ENCODE measurements at regions not wholly inside any gene's neighbourhood (a gene's known extent, or its start where the extent isn't known, plus 50 kb on each side); places are given as distances from the start of the nearest gene placed in this dataset.

- no peak overlapping the region for H3K4me3 ChIP-seq (ENCODE audit: low read depth, low read length)
Observed at GRCh38 chr21:20341431-20341830, 656.8 kb upstream of the NCAM2 start.

GRCh38 chr21:20343186-20343585, 655.0 kb upstream of the NCAM2 start:
- no peak for DNase-seq (ENCODE audit: low read depth)
- TF ChIP-seq CTCF (conservative IDR thresholded peaks at IDR 0.05; ENCODE audit: low read depth, low read length), result no peak

More at GRCh38 chr21:20341431-20341830, 656.8 kb upstream of the NCAM2 start:
- no peak for TF ChIP-seq CTCF (conservative IDR thresholded peaks at IDR 0.05; ENCODE audit: low read depth, low read length)
- DNase-seq (ENCODE audit: low read depth), result no peak

GRCh38 chr21:20351138-20351537, 647.1 kb upstream of the NCAM2 start:
- TF ChIP-seq CTCF (conservative IDR thresholded peaks at IDR 0.05; ENCODE audit: low read depth, low read length), result no peak
- H3K4me3 ChIP-seq (ENCODE audit: low read depth, low read length), result no peak overlapping the region

More at GRCh38 chr21:20343186-20343585, 655.0 kb upstream of the NCAM2 start:
- no peak overlapping the region for H3K4me3 ChIP-seq (ENCODE audit: low read depth, low read length)

GRCh38 chr21:20353351-20353750, 644.9 kb upstream of the NCAM2 start:
- H3K4me3 ChIP-seq (ENCODE audit: low read depth, low read length), result no peak overlapping the region
- TF ChIP-seq CTCF (conservative IDR thresholded peaks at IDR 0.05; ENCODE audit: low read depth, low read length), result no peak
- no peak for DNase-seq (ENCODE audit: low read depth)

More at GRCh38 chr21:20351138-20351537, 647.1 kb upstream of the NCAM2 start:
- no peak for DNase-seq (ENCODE audit: low read depth)

GRCh38 chr21:20373031-20373430, 625.2 kb upstream of the NCAM2 start:
- DNase-seq (ENCODE audit: low read depth), result no peak
- no peak for TF ChIP-seq CTCF (conservative IDR thresholded peaks at IDR 0.05; ENCODE audit: low read depth, low read length)
- no peak overlapping the region for H3K4me3 ChIP-seq (ENCODE audit: low read depth, low read length)

GRCh38 chr21:20377250-20377649, 621.0 kb upstream of the NCAM2 start:
- no peak overlapping the region for H3K4me3 ChIP-seq (ENCODE audit: low read depth, low read length)
- TF ChIP-seq CTCF (conservative IDR thresholded peaks at IDR 0.05; ENCODE audit: low read depth, low read length), result no peak
- DNase-seq (ENCODE audit: low read depth), result no peak

GRCh38 chr21:20388400-20388799, 609.8 kb upstream of the NCAM2 start:
- TF ChIP-seq CTCF (conservative IDR thresholded peaks at IDR 0.05; ENCODE audit: low read depth, low read length), result no peak
- DNase-seq (ENCODE audit: low read depth), result no peak
- no peak overlapping the region for H3K4me3 ChIP-seq (ENCODE audit: low read depth, low read length)

Data from epithelial cell of proximal tubule (primary cell).